MCF 10A (cell line): ENCODE measurements at regions not wholly inside any gene's neighbourhood (a gene's known extent, or its start where the extent isn't known, plus 50 kb on each side); places are given as distances from the start of the nearest gene placed in this dataset.

ENCODE experiments used
- BruUV-seq: library from RNA; stranded (reverse); fragments of 400-500 nt; replicated peaks from 2 replicates; lab custom pipeline; 2021; lab: Mats Ljungman, UMichigan
- CTCF ChIA-PET: fragments of 300-600 bp; sonication (Branson Sonifier 250); formaldehyde crosslinking; extraction: SDS; loops from one replicate; lab custom pipeline; 2021; ENCODE audit warnings: antibody characterized with exemption, inconsistent platforms; lab: Yijun Ruan, JAX
- POLR2A ChIA-PET: fragments of 300-600, 350-650 bp; sonication (Branson Sonifier 250); formaldehyde crosslinking; extraction: SDS; loops from one replicate; lab custom pipeline; 2020; ENCODE audit warnings: antibody characterized with exemption, inconsistent platforms; lab: Yijun Ruan, JAX
- DNase-seq: peaks from one replicate; pipeline ENCODE4 v3.0.0-alpha.2; 2018; ENCODE audit not compliant: unreplicated experiment
- H3K27ac Mint-ChIP-seq: one replicate; pipeline ENCODE4 v1.8.0; 2022; ENCODE audit warnings: mild to moderate bottlenecking, low read depth, mixed read lengths; ENCODE audit not compliant: unreplicated experiment
- H3K27me3 Mint-ChIP-seq: one replicate; pipeline ENCODE4 v1.8.0; 2022; ENCODE audit warnings: mixed read lengths; ENCODE audit not compliant: insufficient read depth, unreplicated experiment
- H3K36me3 Mint-ChIP-seq: one replicate; pipeline ENCODE4 v1.8.0; 2022; ENCODE audit warnings: mild to moderate bottlenecking, moderate library complexity, mixed read lengths; ENCODE audit not compliant: insufficient read depth, unreplicated experiment
- H3K4me1 Mint-ChIP-seq: one replicate; pipeline ENCODE4 v1.8.0; 2022; ENCODE audit warnings: mixed read lengths; ENCODE audit not compliant: insufficient read depth, unreplicated experiment
- H3K4me3 Mint-ChIP-seq: one replicate; pipeline ENCODE4 v1.8.0; 2022; ENCODE audit warnings: mild to moderate bottlenecking, moderate library complexity, mixed read lengths; ENCODE audit not compliant: unreplicated experiment
- H3K9me3 Mint-ChIP-seq: one replicate; pipeline ENCODE4 v1.8.0; 2022; ENCODE audit warnings: mixed read lengths; ENCODE audit not compliant: unreplicated experiment
- intact Hi-C: fragments of 100-400 bp; cut with micrococcal nuclease; formaldehyde crosslinking; loops from 2 replicates; pipeline ENCODE4 v1.14.1; 2022
- TF ChIP-seq, protein P1 (sequence below): fragments of 200-600 bp; IDR thresholded peaks from one replicate; pipeline ENCODE4 v1.8.0; 2022; ENCODE audit warnings: antibody characterized with exemption, mild to moderate bottlenecking; ENCODE audit not compliant: unreplicated experiment

DNA sequence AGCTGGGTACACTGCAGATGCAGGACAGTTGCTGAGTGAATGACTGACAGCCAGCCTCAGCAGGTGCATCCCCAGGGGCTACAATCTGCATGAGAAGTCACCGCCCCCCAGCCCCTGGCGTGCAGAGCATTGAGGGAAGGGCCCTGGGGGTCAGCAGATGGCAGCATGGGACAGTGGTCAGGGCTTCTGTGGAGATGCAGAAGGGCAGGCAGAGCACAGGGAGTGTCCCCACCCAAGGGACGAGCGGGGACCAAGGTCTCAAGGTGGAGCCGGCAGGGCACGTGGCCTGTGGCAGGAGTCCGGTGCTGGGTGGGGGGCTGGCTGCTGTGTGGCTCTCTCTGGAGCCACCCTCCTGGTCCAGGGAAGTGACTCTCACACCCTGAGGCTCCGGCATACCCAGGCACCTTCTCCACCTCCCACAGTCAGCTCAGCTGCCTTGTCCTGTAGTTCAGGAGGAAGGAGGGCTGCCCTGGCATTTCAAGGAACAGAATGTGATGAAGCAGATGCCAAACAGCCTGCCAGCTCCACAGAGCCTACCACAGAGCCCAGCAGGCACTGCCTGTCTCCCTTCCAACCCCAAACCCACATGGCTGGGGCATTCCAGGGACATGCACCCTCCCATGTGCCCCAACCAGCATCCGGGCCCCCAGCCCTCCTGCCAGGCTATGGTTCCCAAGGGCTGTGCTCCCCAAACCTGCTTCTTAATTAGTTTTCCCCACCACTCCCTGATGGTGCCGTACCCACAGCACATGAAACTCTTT is 114.5 kb downstream of the TMEM130 start:
- intact Hi-C loops = no loop called here
- TF ChIP-seq, protein P1, sequence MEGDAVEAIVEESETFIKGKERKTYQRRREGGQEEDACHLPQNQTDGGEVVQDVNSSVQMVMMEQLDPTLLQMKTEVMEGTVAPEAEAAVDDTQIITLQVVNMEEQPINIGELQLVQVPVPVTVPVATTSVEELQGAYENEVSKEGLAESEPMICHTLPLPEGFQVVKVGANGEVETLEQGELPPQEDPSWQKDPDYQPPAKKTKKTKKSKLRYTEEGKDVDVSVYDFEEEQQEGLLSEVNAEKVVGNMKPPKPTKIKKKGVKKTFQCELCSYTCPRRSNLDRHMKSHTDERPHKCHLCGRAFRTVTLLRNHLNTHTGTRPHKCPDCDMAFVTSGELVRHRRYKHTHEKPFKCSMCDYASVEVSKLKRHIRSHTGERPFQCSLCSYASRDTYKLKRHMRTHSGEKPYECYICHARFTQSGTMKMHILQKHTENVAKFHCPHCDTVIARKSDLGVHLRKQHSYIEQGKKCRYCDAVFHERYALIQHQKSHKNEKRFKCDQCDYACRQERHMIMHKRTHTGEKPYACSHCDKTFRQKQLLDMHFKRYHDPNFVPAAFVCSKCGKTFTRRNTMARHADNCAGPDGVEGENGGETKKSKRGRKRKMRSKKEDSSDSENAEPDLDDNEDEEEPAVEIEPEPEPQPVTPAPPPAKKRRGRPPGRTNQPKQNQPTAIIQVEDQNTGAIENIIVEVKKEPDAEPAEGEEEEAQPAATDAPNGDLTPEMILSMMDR = no peak
- no peaks in the 10 kb centered on the region for H3K4me1 Mint-ChIP-seq
- no TSS peak for BruUV-seq
- POLR2A ChIA-PET = interaction anchor here (0.7 kb wide), 1 partner anchor 77 kb away, joined by 3 read pairs; no protein-coding TSS in a partner anchor
- H3K36me3 Mint-ChIP-seq = no peaks in the 10 kb centered on the region
- H3K4me3 Mint-ChIP-seq = no peak overlapping the region
- peaks cover 24% of the 10 kb centered on the region for H3K27me3 Mint-ChIP-seq
- no peak for DNase-seq
- H3K9me3 Mint-ChIP-seq = peaks cover 16% of the 10 kb centered on the region
- CTCF ChIA-PET = interaction anchor here (0.5 to 1.9 kb wide), 3 partner anchors 9 to 1281 kb away, joined by 3 to 7 read pairs (median 4); no protein-coding TSS in a partner anchor
- no peak overlapping the region for H3K27ac Mint-ChIP-seq

DNA sequence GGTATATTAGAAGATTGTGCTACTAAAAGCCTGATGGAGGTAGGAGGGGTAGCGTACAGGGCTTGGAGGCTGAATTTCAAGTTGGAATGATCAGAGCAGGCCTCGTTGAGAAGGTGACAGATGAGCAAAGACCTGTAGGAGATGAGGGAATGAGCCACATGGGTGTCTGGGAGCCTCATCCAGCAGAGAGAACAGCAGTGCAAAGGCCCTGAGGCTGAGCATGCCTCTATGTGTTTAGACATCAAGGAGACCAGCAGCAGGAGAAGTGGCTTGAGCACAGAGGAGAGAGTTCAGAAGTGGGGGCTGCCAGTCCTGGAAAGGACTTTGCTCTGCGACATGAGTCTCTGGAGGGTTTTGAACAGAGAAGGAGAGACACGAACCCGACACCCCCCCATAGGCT is 111.7 kb downstream of the TMEM130 start:
- DNase-seq = no peak
- H3K4me1 Mint-ChIP-seq = no peaks in the 10 kb centered on the region
- H3K9me3 Mint-ChIP-seq = peaks cover 16% of the 10 kb centered on the region
- no peak overlapping the region for H3K27ac Mint-ChIP-seq
- ChIA-PET POLR2A (no interaction called here), CTCF (interaction anchor here (0.7 kb wide), 1 partner anchor 46 kb away, joined by 3 read pairs; no protein-coding TSS in a partner anchor)
- intact Hi-C loops = no loop called here
- TF ChIP-seq, protein P1 = no peak
- H3K36me3 Mint-ChIP-seq = no peaks in the 10 kb centered on the region
- H3K4me3 Mint-ChIP-seq = no peak overlapping the region
- peaks cover 25% of the 10 kb centered on the region for H3K27me3 Mint-ChIP-seq
- no TSS peak for BruUV-seq

DNA sequence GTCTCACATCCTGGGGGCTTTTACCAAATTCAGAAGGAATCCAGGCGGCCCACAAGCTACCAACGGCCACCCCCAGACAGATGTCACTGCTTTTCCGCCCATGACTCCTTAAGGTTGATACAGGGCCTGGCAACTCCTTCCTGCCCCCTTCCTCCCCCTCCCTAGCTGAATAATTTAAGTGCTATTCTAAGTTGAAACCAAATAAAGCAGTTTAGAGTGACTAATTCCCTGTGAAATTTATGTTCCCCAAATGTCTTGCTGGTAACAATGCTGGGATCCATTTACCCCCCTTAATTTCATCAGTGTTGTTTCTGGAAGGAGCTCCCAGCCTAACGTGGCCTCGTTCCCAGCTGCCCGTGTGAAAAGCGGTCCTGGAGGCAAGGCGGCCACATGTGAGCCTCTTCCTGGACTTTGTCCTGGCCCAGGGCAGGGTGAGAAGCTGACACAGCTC is 109.6 kb downstream of the TMEM130 start:
- Mint-ChIP-seq H3K9me3 (peaks cover 16% of the 10 kb centered on the region), H3K4me3 (no peak overlapping the region), H3K4me1 (no peaks in the 10 kb centered on the region), H3K36me3 (no peaks in the 10 kb centered on the region), H3K27ac (no peak overlapping the region), H3K27me3 (peaks cover 25% of the 10 kb centered on the region)
- CTCF ChIA-PET = interaction anchor here (1.1 kb wide), 1 partner anchor 340 kb away, joined by 3 read pairs; no protein-coding TSS in a partner anchor
- intact Hi-C loops = no loop called here
- no TSS peak for BruUV-seq
- POLR2A ChIA-PET = interaction anchor here (0.8 kb wide), 1 partner anchor 53 kb away, joined by 3 read pairs; no protein-coding TSS in a partner anchor
- TF ChIP-seq, protein P1 = no peak
- peak; percentile 52 for DNase-seq

DNA sequence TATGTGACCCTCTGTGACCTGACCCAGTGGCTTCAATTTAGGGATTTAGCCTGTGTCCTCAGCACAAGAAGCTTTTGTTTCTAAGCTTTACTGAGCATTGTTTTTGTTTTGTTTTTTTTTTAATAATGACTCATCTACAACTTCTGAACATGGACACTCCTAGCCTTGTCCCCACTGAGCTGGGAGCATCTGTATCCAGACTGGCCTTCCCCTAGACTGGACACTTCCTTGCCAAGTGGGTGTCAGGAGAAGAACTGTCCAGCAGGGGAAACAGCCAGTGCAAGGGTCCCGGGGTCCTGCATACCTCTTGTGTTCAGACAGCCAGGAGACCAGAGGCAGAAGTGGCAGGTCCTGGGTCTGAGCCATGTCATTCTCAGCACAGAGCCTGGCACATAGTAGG is 108.6 kb downstream of the TMEM130 start:
- TF ChIP-seq, protein P1 = no peak
- CTCF ChIA-PET = no interaction called here
- H3K9me3 Mint-ChIP-seq = peaks cover 16% of the 10 kb centered on the region
- H3K27ac Mint-ChIP-seq = no peak overlapping the region
- no peaks in the 10 kb centered on the region for H3K36me3 Mint-ChIP-seq
- peaks cover 25% of the 10 kb centered on the region for H3K27me3 Mint-ChIP-seq
- DNase-seq = no peak
- intact Hi-C loops = no loop called here
- H3K4me3 Mint-ChIP-seq = no peak overlapping the region
- POLR2A ChIA-PET = no interaction called here
- H3K4me1 Mint-ChIP-seq = no peaks in the 10 kb centered on the region
- BruUV-seq = no TSS peak
